ENCODE measurements at regions not wholly inside any gene's neighbourhood (a gene's known extent, or its start where the extent isn't known, plus 50 kb on each side); places are given as distances from the start of the nearest gene placed in this dataset.

GRCh38 chr4:171142045-171142444 lies 671.2 kb upstream of the GALNTL6 start:
- no peak for DNase-seq

DNA sequence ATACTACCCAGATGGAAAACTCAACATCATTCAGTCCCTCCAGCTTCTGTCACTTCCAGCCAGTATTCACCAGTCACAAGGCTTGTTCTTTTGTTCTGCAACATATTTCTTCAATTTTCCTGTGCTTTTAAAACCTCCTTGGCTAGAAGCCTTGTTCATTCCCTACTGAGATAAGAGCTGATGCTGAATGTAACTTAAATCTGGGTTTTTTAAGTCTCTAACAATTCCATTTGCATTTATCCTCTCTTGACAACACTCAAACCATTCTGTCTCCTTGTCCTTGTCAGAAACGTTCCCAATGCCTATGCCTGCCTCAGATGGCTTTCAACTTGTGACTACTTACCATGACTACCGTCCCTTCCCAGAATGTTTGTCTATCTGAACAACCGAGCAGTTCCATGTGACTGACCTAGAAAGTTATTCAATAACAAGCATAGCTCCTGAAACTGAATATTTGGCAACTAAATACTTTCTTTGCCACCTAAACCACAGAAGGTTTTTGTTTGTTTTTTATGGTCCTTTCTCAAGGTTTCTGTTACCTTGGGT lies 682.9 kb upstream of the GALNTL6 start:
- no peak for DNase-seq

DNA sequence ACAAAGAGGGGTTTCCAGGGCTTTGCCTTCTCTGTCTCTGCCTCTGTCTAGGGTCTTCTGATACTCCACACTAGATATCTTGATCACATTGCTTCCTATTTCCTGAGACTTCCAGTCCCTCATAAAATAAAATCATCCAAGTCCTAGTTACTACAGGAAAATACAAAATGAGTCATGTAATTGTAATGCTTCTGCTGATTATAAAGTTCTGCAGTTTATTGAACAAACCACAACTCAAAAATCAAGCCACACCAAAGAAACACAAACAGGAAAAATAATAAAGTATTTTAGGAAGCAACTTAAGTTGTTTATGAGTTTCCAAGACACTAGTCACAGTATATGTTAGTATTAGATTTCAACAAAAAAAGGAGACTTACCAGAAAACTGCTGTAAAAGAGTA lies 695.1 kb upstream of the GALNTL6 start:
- DNase-seq, result no peak

DNA sequence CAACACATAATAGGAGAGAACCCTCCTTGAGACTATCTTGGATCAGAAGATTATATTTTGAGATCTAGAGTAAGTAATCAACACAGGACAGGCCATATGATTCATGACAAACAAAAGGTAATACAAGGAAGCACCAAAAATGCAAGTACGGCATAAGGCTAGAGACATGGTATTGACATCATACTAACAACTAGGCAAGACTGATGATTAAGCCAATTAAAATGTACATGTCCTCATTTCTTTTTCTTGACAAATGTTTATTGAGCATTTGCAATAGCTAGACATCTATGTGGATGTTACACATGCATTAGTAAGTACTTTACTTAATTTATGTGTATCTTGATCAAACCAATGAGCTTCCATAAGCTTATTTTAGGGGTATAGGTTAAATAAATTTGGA lies 695.7 kb upstream of the GALNTL6 start:
- no peak for DNase-seq

- DNase-seq, result no peak
Observed at GRCh38 chr4:171101845-171102244, 711.4 kb upstream of the GALNTL6 start.

DNA sequence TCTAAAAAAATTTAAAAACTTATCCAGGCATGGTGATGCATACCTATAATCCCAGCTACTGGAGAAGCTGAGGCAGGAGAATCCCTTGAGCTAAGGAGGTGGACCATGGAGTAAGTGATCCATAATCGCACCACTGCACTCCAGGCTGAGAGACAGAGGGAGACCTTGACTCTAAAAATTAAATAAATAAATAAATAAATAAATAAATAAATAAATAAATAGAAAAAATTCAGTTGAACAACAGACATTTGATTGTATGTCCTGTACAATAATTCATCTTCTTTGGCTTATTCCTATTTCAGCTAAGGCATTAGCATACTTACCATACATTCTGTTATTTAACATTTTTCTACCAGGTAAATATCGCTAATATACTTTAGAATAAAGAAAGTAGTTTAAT lies 726.1 kb upstream of the GALNTL6 start:
- no peak for DNase-seq

- no peak for DNase-seq
Observed at GRCh38 chr4:171067422-171067821, 745.8 kb upstream of the GALNTL6 start.

GRCh38 chr4:171049380-171049779 lies 763.8 kb upstream of the GALNTL6 start:
- DNase-seq, result no peak

- no peak for DNase-seq
Observed at GRCh38 chr4:171042989-171043524, 770.1 kb upstream of the GALNTL6 start.

GRCh38 chr4:171035909-171036308 lies 777.3 kb upstream of the GALNTL6 start:
- no peak for DNase-seq

GRCh38 chr4:171031338-171031737 lies 781.9 kb upstream of the GALNTL6 start:
- DNase-seq, result no peak

DNA sequence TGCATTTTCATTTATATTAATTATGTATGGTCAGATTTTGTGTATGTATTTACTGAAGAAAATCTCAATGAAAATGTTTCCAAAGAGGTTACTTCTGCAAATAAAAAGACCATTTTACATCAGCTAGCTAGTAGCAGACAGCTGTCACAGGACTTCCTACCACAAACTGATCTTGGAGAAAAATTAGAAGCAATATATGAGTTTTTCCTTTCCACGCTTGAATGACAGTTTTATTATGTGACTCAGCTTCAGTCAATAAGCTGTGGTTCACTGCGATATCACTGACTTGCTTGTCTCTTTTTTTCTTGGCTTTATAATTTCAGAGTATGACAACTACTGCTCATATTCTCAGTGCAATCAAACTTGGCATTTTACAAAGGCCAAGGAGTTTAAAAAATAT lies 787.4 kb upstream of the GALNTL6 start:
- no peak for DNase-seq

DNA sequence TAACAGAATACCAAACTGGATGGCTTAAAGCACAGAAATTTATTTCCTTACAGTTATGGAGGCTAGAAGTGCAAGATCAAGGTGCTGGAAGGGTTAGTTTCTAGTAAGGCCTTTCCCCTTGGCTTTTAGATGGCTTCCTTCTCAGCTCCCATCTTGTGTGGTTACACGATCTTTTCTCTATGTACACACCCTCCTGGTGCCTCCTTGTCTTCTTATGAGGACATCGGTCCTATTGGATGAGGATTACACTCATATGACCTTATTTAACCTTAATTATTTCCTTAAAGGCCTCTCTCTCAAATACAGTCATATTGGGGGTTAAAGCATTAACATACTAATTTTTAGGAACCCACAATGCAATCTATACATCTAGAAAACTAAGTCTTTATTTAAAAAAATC lies 787.9 kb upstream of the GALNTL6 start:
- DNase-seq, result no peak

DNA sequence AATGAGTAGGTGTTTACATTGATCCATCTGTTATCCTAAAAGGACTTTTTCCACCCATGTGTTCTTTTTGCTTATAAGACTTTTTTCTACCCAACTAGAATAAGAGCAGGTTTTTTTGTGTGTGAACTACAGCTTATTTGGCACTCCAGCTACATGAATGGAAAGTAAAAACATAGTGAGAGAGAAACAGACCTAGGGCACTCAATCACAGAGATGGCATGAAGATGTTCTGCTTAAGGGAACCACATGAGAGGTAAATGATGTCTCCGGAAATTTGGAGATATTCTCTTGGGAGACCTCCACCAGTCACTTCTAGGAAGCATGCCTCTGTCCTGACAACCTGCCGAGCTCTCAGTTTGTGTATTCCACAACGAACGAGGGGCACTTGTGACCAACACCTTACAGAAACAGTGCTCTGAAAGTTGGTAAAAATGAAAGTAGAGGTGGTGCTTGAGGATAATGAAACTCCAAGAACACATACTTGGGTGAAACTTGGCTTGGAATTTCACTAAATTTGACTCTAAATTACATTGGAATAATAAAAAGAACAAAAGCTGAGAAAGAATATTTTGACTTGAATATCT lies 788.4 kb upstream of the GALNTL6 start:
- DNase-seq, result no peak

DNA sequence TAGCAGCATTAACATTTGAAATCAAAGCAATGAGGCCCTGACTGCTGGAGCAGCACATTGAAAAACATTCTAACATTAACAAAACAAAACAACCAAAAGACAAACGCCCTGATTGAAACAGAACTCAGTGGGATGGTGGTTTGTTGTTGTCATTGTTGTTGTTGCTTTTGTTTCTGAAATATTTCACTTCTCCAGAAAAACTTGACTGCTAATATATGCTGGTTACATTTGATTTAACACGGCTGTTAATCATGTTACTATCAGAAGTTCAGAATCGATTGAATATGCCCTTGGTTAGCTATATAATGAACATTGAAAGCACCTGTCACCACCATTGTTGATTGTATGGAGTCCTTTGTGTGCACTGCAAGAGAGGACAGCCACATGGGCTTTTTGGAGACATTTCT lies 790.4 kb upstream of the GALNTL6 start:
- DNase-seq, result no peak

- no peak for DNase-seq
Observed at GRCh38 chr4:171017593-171017992, 795.6 kb upstream of the GALNTL6 start.

DNA sequence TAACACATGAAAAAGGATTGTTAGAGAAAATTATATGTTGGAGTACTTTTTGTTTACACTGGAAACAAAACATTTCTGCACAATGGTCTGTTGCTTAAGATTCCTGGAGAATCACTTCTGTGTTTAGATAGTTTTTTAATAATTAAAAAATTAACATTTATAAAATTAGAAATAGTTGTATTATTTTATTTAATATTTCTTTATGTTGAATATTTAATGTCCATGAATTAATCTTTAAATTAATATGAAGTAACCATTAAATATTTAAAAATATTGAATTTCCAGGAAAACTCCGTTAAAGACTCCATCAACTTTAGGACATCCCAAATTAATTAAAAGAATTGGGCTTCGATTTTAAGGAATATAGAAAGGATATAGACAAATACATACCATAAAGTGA lies 797.1 kb upstream of the GALNTL6 start:
- no peak for DNase-seq

DNA sequence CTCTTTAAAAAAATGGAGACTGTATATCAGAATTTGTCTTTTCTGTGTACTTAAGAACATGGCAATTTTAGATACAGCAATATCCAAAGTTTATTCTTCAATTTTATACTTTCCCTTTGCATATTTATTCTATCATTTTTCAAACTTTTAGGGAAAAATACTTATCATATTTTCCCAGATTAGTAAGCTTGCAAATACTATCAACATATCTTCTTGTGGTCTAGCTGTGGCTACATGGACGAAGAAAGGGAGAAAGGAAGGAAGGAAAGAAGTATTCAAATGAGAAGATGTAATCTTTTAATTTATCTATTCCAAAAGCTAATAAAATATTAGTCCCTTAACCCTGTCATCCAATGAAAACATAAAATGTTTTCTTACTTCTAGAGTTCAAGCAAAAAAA lies 797.8 kb upstream of the GALNTL6 start:
- DNase-seq, result no peak

- DNase-seq, result no peak
Observed at GRCh38 chr4:171007618-171008390, 805.4 kb upstream of the GALNTL6 start.

DNA sequence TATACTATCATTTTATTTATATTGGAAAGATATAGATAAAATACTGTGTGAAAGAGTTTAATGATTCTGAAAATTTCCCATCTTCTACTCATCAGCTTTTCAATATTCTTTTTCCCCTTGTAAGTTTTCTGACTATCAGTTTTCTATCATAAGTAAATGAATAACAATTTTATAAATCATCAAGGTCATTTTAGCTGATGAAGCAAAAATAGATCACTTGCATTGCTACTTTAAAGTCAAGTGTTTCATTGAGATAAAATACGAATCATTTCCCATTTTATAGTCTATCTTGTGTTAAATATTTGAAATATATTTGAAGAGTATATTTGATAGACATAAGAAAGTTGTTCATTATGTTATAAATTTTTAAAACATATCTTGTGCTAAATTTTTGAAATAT lies 811.0 kb upstream of the GALNTL6 start:
- DNase-seq, result no peak

DNA sequence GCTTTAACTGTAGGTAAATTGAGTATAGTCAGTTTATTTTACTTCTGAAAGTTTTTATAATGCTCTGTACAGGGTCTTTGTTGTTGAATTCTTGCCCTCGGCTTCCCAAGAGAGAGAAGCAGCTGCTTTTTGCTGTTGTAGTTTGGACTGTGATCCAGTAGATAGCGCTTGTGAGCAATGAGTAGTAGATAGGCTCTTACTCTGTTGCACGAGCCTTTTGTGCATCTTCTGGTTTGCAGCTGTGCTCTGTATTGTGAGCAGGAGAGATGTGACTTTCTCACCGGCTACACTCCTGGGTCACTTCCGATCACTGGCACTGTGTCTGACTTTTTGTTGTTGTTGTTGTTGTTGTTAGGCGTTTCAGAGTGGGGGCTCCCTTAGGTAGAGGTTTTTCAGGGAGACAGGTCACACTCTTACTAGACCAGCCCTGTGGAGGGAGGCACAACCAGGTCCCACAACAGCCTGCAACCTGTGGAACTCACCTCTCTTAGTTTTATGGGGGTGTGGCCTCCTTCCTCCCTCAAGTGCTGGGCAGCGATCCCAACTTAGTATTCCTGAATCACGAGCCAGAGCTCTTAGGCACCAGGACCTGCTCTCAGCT lies 822.1 kb upstream of the GALNTL6 start:
- DNase-seq, result peak; percentile 5

GRCh38 chr4:170988446-170988845 lies 824.8 kb upstream of the GALNTL6 start:
- DNase-seq, result no peak

- DNase-seq, result no peak
Observed at GRCh38 chr4:170979736-170980135, 833.5 kb upstream of the GALNTL6 start.

- DNase-seq, result no peak
Observed at GRCh38 chr4:170978990-170979389, 834.2 kb upstream of the GALNTL6 start.
